A673 (cell line): ENCODE measurements at regions not wholly inside any gene's neighbourhood (a gene's known extent, or its start where the extent isn't known, plus 50 kb on each side); places are given as distances from the start of the nearest gene placed in this dataset.

Experiments
- CTCF ChIP-seq: fragments of 300-800, 200-600 bp; sonication (generic); conservative IDR thresholded peaks from 2 replicates; pipeline ENCODE4 v1.5.1; 2017; ENCODE audit warnings: low read depth, mild to moderate bottlenecking, antibody characterized with exemption, low read length, moderate library complexity, mixed read lengths
- EZH2 ChIP-seq: fragments of 200-600 bp; sonication (generic); IDR thresholded peaks from 2 replicates; pipeline ENCODE4 v1.6.1; 2017; ENCODE audit warnings: borderline replicate concordance, low read depth, mild to moderate bottlenecking, mixed read lengths, antibody characterized with exemption, low read length; ENCODE audit not compliant: poor library complexity, severe bottlenecking

- TF ChIP-seq CTCF (no peak), EZH2 (no peak)
These were observed 87.6 kb upstream of the FRMD1 start for GRCh38 chr6:168166627-168167026.
